GM19238 (cell line): ENCODE measurements at regions not wholly inside any gene's neighbourhood (a gene's known extent, or its start where the extent isn't known, plus 50 kb on each side); places are given as distances from the start of the nearest gene placed in this dataset.
A peak's percentile ranks its signal among the peaks of the same experiment; 100 is the strongest.
"Not testable (repeated sequence)": the region's sequence is repeated elsewhere in the genome, so short reads cannot be mapped to it uniquely, and the experiment has no call there.

Experiments used
- DNase-seq: peaks from one replicate; pipeline ENCODE4 v3.0.0; 2011; ENCODE audit warnings: low spot score; ENCODE audit not compliant: insufficient read length

- peak; percentile 61 for DNase-seq
Observed at GRCh38 chr16:86072328-86073102, 173.6 kb downstream of the IRF8 start.

GRCh38 chr16:86073103-86073625 is 174.2 kb downstream of the IRF8 start:
- no peak for DNase-seq

- no peak for DNase-seq
Observed at GRCh38 chr16:86073763-86074493, 175.0 kb downstream of the IRF8 start.

GRCh38 chr16:86074651-86075487 is 175.9 kb downstream of the IRF8 start:
- DNase-seq, result no peak

- no peak for DNase-seq
Observed at GRCh38 chr16:86075488-86075785, 176.5 kb downstream of the IRF8 start.

- no peak for DNase-seq
Observed at GRCh38 chr16:86075839-86076440, 177.0 kb downstream of the IRF8 start.

GRCh38 chr16:86076606-86077005 is 177.6 kb downstream of the IRF8 start:
- no peak for DNase-seq

- no peak for DNase-seq
Observed at GRCh38 chr16:86077243-86077940, 178.4 kb downstream of the IRF8 start.

- no peak for DNase-seq
Observed at GRCh38 chr16:86078121-86078600, 179.2 kb downstream of the IRF8 start.

GRCh38 chr16:86078711-86079110 is 179.7 kb downstream of the IRF8 start:
- not testable (repeated sequence) for DNase-seq

GRCh38 chr16:86079255-86079885 is 180.4 kb downstream of the IRF8 start:
- no peak for DNase-seq

- no peak for DNase-seq
Observed at GRCh38 chr16:86080131-86080875, 181.3 kb downstream of the IRF8 start.

GRCh38 chr16:86080982-86081381 is 182.0 kb downstream of the IRF8 start:
- no peak for DNase-seq

- no peak for DNase-seq
Observed at GRCh38 chr16:86082418-86083030, 183.6 kb downstream of the IRF8 start.

- no peak for DNase-seq
Observed at GRCh38 chr16:86083382-86084002, 184.5 kb downstream of the IRF8 start.

- DNase-seq, result no peak
Observed at GRCh38 chr16:86085161-86085611, 186.2 kb downstream of the IRF8 start.

- DNase-seq, result no peak
Observed at GRCh38 chr16:86085795-86086194, 186.8 kb downstream of the IRF8 start.

- no peak for DNase-seq
Observed at GRCh38 chr16:86086471-86086870, 187.5 kb downstream of the IRF8 start.
